ENCODE measurements at regions not wholly inside any gene's neighbourhood (a gene's known extent, or its start where the extent isn't known, plus 50 kb on each side); places are given as distances from the start of the nearest gene placed in this dataset.
"Not testable (repeated sequence)": the region's sequence is repeated elsewhere in the genome, so short reads cannot be mapped to it uniquely, and the experiment has no call there.

GRCh38 chr6:44036699-44037101 lies 90.6 kb downstream of the MRPL14 start:
- DNase-seq, result no peak

- DNase-seq, result no peak
These were observed 91.1 kb downstream of the MRPL14 start for GRCh38 chr6:44036196-44036595.

GRCh38 chr6:44035621-44036020 lies 91.6 kb downstream of the MRPL14 start:
- DNase-seq, result no peak

GRCh38 chr6:44034931-44035345 lies 92.3 kb downstream of the MRPL14 start:
- DNase-seq, result no peak

DNA sequence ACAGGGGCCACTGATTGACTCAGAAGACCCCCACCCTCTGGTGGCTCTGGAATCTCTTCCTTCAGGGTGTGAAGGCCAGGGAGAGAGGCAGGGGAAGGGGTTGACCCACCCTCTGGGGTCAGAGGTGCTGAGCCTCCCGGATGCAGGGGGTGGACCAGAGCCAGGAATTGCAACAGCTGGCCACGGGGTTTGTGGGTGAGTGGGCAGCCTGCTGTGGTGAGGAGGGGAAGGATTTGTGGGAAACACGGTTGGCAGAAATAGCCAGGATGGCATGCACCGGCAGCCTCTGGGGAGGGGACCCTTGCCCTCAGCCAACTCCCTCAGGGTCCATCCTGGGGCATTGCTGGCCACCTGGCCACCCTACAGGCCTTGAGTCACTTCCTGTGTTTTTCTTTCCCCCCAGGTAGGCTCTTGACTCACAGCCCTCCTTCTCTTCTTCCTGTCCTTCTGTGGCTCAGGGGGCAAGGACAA lies 92.8 kb downstream of the MRPL14 start:
- no peak for DNase-seq

GRCh38 chr6:44030812-44031454 lies 96.3 kb downstream of the MRPL14 start:
- no peak for DNase-seq

DNA sequence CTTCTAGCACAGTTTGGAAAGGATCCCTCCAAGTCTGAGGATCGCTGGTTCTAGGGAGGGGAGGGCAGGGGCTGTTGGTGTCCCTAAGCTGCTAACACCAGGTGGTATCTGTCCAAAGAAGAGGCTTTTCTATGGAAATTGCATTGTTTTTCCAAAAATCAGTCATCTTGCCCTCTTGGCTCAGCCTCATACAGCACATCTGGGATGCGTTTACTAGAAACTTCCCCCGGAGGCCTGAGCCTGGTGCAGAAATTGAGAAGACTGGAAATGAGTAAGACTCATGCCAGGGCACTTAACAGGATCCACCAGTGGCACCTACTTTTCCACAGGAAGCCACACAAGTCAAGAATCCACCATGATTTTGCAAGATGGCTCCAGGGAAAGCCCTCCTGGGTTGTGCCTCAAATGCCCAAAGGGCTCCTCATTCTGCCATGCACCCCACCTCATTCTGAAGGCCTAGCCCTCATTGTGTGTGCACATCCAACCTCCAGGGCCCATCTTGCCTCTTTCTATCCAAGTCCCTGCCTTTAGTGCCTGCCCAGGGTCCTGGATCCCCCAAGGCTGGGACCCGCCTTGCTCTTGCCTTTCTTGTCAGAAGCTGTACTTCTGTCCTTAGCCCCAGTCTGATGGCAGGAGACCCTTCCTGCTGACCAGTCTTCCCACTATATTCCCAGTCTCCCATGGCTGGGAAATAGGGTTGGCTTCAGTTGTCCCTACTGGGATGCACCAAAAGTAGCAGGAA lies 97.6 kb downstream of the MRPL14 start:
- no peak for DNase-seq

- no peak for DNase-seq
These were observed 98.4 kb downstream of the MRPL14 start for GRCh38 chr6:44028789-44029310.

- DNase-seq, result no peak
These were observed 102.0 kb downstream of the MRPL14 start for GRCh38 chr6:44025226-44025625.

DNA sequence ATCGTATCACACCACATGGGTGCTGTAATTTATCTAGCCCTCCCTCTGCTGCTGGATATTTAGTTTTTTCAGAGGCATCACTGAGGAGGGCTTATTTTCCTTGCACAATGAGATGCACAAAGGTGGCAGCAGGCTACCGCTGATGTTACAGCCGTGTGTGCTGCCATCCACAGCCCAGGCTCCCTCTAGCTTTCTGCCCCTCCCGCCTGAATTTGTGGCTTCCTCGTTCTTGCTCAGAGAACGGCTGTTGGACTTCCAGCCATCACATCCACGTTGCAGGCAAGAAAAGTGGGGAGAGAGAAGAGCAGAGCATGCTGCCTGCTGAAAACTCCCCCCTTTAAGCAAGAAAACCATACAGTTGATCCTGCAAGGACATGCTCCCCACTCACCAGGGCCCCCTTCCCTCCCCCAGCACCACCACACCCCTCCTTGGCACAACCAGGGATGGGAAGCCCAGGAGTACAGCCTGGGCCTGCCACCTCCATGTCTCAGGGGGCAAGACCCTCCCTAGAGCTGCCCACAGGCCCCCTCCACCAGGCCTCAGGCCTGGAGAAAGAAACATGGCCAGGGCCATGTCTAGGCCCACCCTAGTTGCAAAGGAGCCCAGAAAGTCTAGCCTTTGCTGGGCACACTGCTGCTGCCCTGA lies 102.6 kb downstream of the MRPL14 start:
- DNase-seq, result no peak

DNA sequence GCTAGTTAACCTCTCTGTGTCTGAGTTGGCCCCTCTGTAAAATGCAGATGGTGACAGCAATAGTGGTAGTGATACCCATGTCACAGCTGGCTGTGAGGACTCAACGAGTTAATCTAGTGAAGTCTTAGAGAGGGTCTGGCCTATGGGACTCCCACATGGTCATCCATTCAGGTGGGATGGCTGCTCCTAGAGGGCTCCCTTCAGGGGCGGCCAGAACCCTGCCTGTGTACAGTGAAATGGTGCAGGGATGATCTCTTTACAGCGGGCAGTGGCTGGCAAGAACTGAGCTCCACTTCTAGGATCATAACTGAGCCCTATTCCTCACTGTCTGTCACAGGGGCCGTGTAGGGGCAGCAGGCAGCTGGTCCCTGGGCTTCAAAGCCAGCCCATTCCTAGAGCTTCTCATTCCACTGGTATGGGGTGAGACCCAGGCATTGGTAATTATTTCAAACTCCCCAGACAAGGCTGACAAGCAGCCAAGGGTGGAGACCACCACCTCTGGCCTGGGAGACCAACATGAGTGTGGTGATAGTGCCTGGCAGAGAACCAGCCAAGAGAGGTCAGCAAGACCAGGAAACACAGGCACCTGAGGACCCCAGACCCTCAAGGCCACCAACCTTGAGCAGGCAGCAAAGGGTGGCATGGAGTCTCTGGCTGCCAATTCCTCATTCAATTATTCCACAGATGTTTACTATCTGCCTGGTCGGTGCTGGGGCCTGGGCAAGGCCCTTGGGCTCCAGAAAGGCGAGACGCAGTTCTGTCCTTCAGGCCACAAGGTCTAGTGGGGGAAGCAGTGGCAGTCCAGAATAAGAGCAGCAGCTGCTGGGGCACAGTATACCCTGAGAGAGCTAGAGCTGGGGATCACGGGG lies 103.4 kb downstream of the MRPL14 start:
- no peak for DNase-seq

DNA sequence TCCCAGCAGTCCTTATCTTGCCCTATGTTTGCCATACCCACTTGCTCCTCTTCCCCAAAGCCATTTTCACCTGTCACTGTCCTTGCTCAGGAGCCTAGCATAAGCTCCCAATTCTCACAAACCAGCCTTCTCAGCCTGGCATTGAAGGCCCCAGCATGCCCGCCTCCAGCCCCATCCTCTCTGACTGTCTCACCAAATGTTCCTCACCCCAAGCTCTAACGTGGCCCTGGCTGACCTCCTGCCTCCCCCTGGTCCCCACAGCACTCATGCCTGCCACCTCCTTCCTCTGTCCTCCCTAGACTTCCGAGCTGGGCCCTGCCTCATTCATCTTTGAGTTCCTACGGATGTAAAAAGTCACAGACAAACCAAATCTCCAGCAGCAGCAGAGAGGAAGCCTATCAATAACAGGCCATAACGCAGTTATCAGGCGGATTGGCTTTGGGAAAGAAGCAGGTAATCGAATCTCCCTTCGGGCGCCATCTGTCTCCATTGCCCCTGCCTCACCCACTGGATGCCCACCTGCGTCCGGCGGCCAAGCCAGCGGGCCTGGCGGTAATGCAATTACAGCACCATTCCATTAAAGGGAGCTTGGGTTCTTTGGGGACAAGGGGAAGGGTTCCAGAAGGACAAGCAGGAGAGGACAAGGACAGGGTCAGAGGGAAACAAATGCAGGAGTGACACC lies 104.4 kb downstream of the MRPL14 start:
- no peak for DNase-seq

DNA sequence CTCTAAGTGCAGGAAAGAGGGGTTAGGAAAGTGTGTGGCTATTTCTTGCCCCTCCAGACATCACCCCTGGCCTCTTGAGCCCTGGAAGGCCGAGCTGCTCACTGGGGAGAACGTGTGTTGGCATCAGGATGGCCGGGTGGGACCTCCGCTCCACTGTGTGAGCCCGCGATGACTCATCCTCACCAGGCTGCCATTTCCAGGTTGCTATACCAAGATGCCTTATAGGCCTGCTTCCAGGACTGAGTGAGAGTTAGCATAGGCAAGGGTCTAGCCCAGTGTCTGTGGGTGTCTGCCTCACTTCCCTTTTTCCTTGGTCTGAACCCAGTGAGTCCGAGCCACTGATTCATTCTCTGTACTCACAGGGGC lies 105.0 kb downstream of the MRPL14 start:
- DNase-seq, result no peak

- DNase-seq, result no peak
These were observed 105.5 kb downstream of the MRPL14 start for GRCh38 chr6:44021589-44022295.

DNA sequence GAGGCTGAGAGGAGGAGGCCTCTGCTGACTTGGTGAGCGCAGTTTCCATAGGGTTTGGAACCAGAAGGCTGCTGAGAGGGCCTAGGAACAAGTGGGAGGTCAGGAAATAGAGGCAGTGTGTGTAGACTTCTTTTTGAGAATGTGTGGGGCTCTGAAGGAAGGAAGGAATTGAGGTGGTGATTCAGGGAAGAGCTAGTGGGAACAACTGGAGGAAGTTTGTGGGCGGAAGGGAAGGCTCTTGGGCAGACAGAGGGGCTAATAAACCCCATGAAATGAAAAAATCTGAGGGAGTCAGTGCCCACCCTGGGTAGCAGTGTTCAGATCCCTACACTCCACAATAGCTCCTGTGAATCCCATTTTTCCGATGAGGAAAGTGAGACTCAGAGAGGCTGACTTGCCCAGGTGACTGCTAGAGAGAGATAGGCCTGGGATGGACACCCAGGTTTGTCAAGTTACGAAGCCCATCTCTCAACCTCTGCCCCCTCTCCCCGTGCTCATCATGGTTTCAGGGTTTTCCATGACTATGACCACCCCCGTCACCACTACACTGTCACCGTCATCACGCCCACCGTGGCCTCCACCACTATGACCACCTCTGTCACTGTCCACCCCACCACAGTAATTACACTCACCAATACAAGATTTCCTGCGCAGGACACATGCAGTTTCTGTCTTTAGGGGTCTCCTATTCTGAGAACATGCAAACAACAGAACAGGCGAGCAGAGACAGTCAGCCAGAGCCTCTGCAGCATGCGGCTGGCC lies 106.4 kb downstream of the MRPL14 start:
- no peak for DNase-seq

GRCh38 chr6:44020148-44020547 lies 107.1 kb downstream of the MRPL14 start:
- no peak for DNase-seq

DNA sequence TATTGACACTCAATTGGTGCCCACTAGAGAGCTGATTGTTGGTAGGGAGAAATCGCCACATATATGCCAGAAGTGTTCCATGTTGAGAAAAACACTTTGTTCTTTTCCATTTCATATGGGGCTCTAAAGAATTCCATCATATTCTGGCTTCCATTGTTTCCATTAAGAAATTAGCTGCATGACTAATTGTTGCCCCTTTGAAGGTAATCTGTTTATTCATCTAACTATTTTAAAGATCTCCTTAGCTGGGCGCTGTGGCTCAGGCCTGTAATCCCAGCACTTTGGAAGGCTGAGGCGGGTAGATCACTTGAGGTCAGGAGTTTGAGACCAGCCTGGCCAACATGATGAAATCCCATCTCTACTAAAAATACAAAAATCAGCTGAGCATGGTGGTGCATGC lies 109.9 kb downstream of the MRPL14 start:
- DNase-seq, result not testable (repeated sequence)

- no peak for DNase-seq
These were observed 111.0 kb downstream of the MRPL14 start for GRCh38 chr6:44016131-44016870.

DNA sequence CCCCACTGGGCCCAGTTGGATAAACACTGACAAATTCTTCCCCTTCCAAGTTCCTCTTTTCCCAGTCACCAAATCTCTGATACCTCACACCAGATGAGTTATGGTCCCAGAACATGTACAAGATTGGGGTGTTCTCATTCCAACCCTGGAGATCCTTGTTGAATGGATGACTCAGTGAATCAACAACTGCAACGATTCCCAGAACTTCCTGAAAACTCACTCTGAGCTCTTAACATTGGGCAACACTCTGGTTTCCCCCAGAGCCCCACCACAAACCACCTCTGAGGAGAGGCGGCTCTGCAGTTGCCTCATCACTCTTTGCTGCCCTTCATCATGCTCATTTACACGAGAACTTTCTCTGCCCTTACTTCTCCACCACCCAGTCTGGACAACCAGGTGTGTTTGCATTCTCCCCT lies 115.2 kb downstream of the MRPL14 start:
- DNase-seq, result no peak

Measured in occipital lobe (tissue), 1 donor.